Liver (tissue), 8 donors: ENCODE measurements at regions not wholly inside any gene's neighbourhood (a gene's known extent, or its start where the extent isn't known, plus 50 kb on each side); places are given as distances from the start of the nearest gene placed in this dataset.

ENCODE experiments used
- DNase-seq: peaks from one replicate; pipeline ENCODE4 v3.0.0-alpha.2; 2017; ENCODE audit warnings: low spot score
- H3K27ac ChIP-seq, 2 donors: one replicate each; pipeline ENCODE4 v1.7.0; 2013; ENCODE audit warnings: inconsistent platforms in 2 of 2, low read length in 2 of 2, control low read depth in 1 of 2, low read depth in 1 of 2, mild to moderate bottlenecking in 1 of 2
- H3K27me3 ChIP-seq, 4 donors: one replicate each; pipeline versions ENCODE4 v1.6.1 to v1.7.0; 2013; ENCODE audit warnings: low read length in 3 of 4, inconsistent platforms in 1 of 4, mild to moderate bottlenecking in 1 of 4, moderate library complexity in 1 of 4; ENCODE audit not compliant: control insufficient read depth in 4 of 4, insufficient read depth in 4 of 4
- H3K36me3 ChIP-seq, 4 donors: one replicate each; pipeline versions ENCODE4 v1.6.1 to v1.7.0; 2013; ENCODE audit warnings: low read length in 3 of 4, mild to moderate bottlenecking in 3 of 4, low read depth in 1 of 4, moderate library complexity in 1 of 4; ENCODE audit not compliant: control insufficient read depth in 4 of 4, insufficient read depth in 3 of 4
- H3K4me1 ChIP-seq, 4 donors: one replicate each; pipeline versions ENCODE4 v1.6.1 to v1.7.0; 2013; ENCODE audit warnings: low read length in 3 of 4, mild to moderate bottlenecking in 3 of 4, moderate library complexity in 1 of 4; ENCODE audit not compliant: control insufficient read depth in 4 of 4, insufficient read depth in 4 of 4
- H3K4me3 ChIP-seq, 3 donors: one replicate each; pipeline versions ENCODE4 v1.6.1 to v1.7.0; 2013; ENCODE audit warnings: low read length in 3 of 3, control low read depth in 1 of 3, low read depth in 1 of 3, mild to moderate bottlenecking in 1 of 3
- H3K9ac ChIP-seq, 2 donors: one replicate each; pipeline ENCODE4 v1.7.0; 2013; ENCODE audit warnings: low read length in 2 of 2, mild to moderate bottlenecking in 2 of 2, moderate library complexity in 2 of 2, control low read depth in 1 of 2, low read depth in 1 of 2
- H3K9me3 ChIP-seq, 4 donors: one replicate each; pipeline versions ENCODE4 v1.6.1 to v1.7.0; 2013; ENCODE audit warnings: low read length in 3 of 4; ENCODE audit not compliant: control insufficient read depth in 4 of 4
- CTCF ChIP-seq: fragments of 150-350 bp; IDR thresholded peaks from 2 replicates; pipeline ENCODE4 v1.5.1; 2017; ENCODE audit warnings: improper control_type of control experiment, low read depth, low read length; ENCODE audit not compliant: missing input control
- FOXA1 ChIP-seq: IDR thresholded peaks from 2 replicates; pipeline ENCODE4 v1.6.1; 2016; ENCODE audit warnings: antibody characterized with exemption
- FOXA2 ChIP-seq: IDR thresholded peaks from 2 replicates; pipeline ENCODE4 v1.6.1; 2016; ENCODE audit warnings: antibody characterized with exemption
- GABPA ChIP-seq, 2 donors: IDR thresholded peaks in 1 of 2; conservative IDR thresholded peaks in 1 of 2; 2 replicates each; pipeline ENCODE4 v1.6.1; 2016; ENCODE audit warnings: antibody characterized with exemption in 2 of 2, mild to moderate bottlenecking in 1 of 2, moderate library complexity in 1 of 2
- HNF4A ChIP-seq, 2 donors: conservative IDR thresholded peaks; 2 replicates each; pipeline ENCODE4 v1.6.1; 2016; ENCODE audit warnings: antibody characterized with exemption in 2 of 2, mild to moderate bottlenecking in 2 of 2
- HNF4G ChIP-seq: IDR thresholded peaks from 2 replicates; pipeline ENCODE4 v1.6.1; 2016; ENCODE audit warnings: antibody characterized with exemption
- JUND ChIP-seq, 2 donors: IDR thresholded peaks; 2 replicates each; pipeline ENCODE4 v1.6.1; 2016; ENCODE audit warnings: antibody characterized with exemption in 2 of 2
- NR2F2 ChIP-seq: IDR thresholded peaks from 2 replicates; pipeline ENCODE4 v1.6.1; 2016; ENCODE audit warnings: antibody characterized with exemption
- RAD21 ChIP-seq, 2 donors: IDR thresholded peaks; 2 replicates each; pipeline ENCODE4 v1.6.1; 2016; ENCODE audit warnings: antibody characterized with exemption in 2 of 2, mild to moderate bottlenecking in 2 of 2
- SP1 ChIP-seq: IDR thresholded peaks from 2 replicates; pipeline ENCODE4 v1.6.1; 2018; ENCODE audit warnings: antibody characterized with exemption, mild to moderate bottlenecking
- TAF1 ChIP-seq: conservative IDR thresholded peaks from 2 replicates; pipeline ENCODE4 v1.6.1; 2016; ENCODE audit warnings: antibody characterized with exemption, mild to moderate bottlenecking
- YY1 ChIP-seq: IDR thresholded peaks from 2 replicates; pipeline ENCODE4 v1.6.1; 2016; ENCODE audit warnings: antibody characterized with exemption, mild to moderate bottlenecking
- ZBTB33 ChIP-seq: IDR thresholded peaks from 2 replicates; pipeline ENCODE4 v1.6.1; 2016; ENCODE audit warnings: antibody characterized with exemption
- WGBS: extraction: QIAGEN DNeasy Blood & Tissue Kit; methylation state at CpG from one replicate; pipeline ENCODE4 v1.1.7; 2013; 5-methylcytosine and 5-hydroxymethylcytosine counted together
- TF ChIP-seq, protein P1 (sequence below): IDR thresholded peaks from 2 replicates; pipeline ENCODE4 v1.6.1; 2016; ENCODE audit warnings: antibody characterized with exemption
- donor health status: healthy.
- donor health status: healthy.
- donor health status: healthy.
- donor health status: healthy.
- donor health status: healthy.

DNA sequence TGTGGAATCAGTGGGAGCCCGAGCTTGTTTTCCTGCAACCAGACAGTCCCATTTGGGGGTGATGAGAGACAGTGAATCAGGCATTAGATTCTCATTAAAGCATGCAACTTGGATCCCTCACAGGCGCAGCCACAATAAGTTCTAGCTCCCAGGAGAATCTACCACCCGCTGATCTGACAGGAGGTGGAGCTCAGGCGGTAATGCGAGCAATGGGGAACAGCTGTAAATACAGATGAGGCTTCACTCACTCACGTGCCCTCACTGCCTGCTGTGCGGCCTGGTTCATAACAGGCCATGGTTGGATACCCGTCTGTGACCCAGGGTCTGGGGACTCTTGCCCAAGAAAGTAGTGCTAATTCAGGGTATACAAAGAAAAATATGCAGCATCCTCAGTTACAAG, 144.8 kb upstream of the RGPD4 start:
- H3K9ac ChIP-seq = no peak overlapping the region
- no peak overlapping the region for H3K27ac ChIP-seq
- no peaks in the 10 kb centered on the region for H3K4me1 ChIP-seq
- H3K27me3 ChIP-seq = no peaks in the 10 kb centered on the region
- H3K36me3 ChIP-seq = no peaks in the 10 kb centered on the region
- H3K9me3 ChIP-seq = peaks cover 0 to 2% (median 0%) of the 10 kb centered on the region in 4 donors
- H3K4me3 ChIP-seq = no peak overlapping the region
- DNase-seq = no peak
- WGBS = 77% methylated on average over 8 of the region's 8 CpGs
- no peak for TF ChIP-seq SP1
- TF ChIP-seq FOXA1 = no peak
- no peak for TF ChIP-seq GABPA (IDR thresholded peaks at IDR 0.05 in 1 of 2, conservative IDR thresholded peaks at IDR 0.05 in 1 of 2)
- TF ChIP-seq RAD21 (IDR thresholded peaks at IDR 0.05) = no peak
- TF ChIP-seq, protein P1, sequence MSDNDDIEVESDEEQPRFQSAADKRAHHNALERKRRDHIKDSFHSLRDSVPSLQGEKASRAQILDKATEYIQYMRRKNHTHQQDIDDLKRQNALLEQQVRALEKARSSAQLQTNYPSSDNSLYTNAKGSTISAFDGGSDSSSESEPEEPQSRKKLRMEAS = no peak
- no peak for TF ChIP-seq ZBTB33
- TF ChIP-seq HNF4A (conservative IDR thresholded peaks at IDR 0.05) = no peak
- TF ChIP-seq FOXA2 = no peak
- TF ChIP-seq HNF4G = no peak
- no peak for TF ChIP-seq YY1

- Histone ChIP-seq H3K36me3 (no peaks in the 10 kb centered on the region), H3K27ac (no peak overlapping the region), H3K4me3 (no peak overlapping the region), H3K9me3 (peaks cover 0 to 2% (median 0%) of the 10 kb centered on the region in 4 donors), H3K4me1 (no peaks in the 10 kb centered on the region), H3K27me3 (no peaks in the 10 kb centered on the region), H3K9ac (no peak overlapping the region)
- DNase-seq = no peak
- WGBS = 70% methylated on average over 4 of the region's 4 CpGs
- TF ChIP-seq HNF4A (conservative IDR thresholded peaks at IDR 0.05) (no peak), ZBTB33 (no peak), NR2F2 (no peak), GABPA (IDR thresholded peaks at IDR 0.05 in 1 of 2, conservative IDR thresholded peaks at IDR 0.05 in 1 of 2) (no peak), YY1 (no peak), HNF4G (no peak)
Measured at GRCh38 chr2:107684421-107684820, 142.3 kb upstream of the RGPD4 start.

GRCh38 chr2:107685421-107685986, 141.2 kb upstream of the RGPD4 start:
- WGBS = 70% methylated on average over 3 of the region's 3 CpGs
- no peak overlapping the region for H3K9ac ChIP-seq

More at GRCh38 chr2:107685421-107685986, 141.2 kb upstream of the RGPD4 start:
- no peak overlapping the region for H3K4me3 ChIP-seq
- no peaks in the 10 kb centered on the region for H3K27me3 ChIP-seq
- H3K9me3 ChIP-seq = peaks cover 0 to 2% (median 0%) of the 10 kb centered on the region in 4 donors
- no peak overlapping the region for H3K27ac ChIP-seq
- H3K4me1 ChIP-seq = no peaks in the 10 kb centered on the region
- DNase-seq = no peak
- TF ChIP-seq TAF1 (no peak), HNF4A (conservative IDR thresholded peaks at IDR 0.05) (no peak), FOXA2 (no peak), CTCF (no peak), YY1 (no peak), RAD21 (IDR thresholded peaks at IDR 0.05) (no peak), JUND (IDR thresholded peaks at IDR 0.05) (no peak)
- no peaks in the 10 kb centered on the region for H3K36me3 ChIP-seq
